GM18951 (cell line): ENCODE measurements at regions not wholly inside any gene's neighbourhood (a gene's known extent, or its start where the extent isn't known, plus 50 kb on each side); places are given as distances from the start of the nearest gene placed in this dataset.

Source experiments
- POLR2A ChIP-seq: IDR thresholded peaks from 4 replicates; pipeline ENCODE4 v1.6.1; 2011; ENCODE audit warnings: mild to moderate bottlenecking; ENCODE audit not compliant: insufficient read length, insufficient read depth; ENCODE audit errors: extremely low read depth
- in situ Hi-C: fragments of 300-500 bp; cut with MboI; formaldehyde crosslinking; loops from one replicate; pipeline ENCODE4 v1.12.0; 2022; ENCODE audit warnings: low sequenced_read_pairs, mixed read lengths, inconsistent platforms; ENCODE audit not compliant: unreplicated experiment

GRCh38 chr5:174294891-174295620 lies 249.6 kb downstream of the NSG2 start:
- in situ Hi-C loops = no loop called here

GRCh38 chr5:174295702-174296436 lies 250.4 kb downstream of the NSG2 start:
- TF ChIP-seq POLR2A = no peak
- in situ Hi-C loops = no loop called here

More at GRCh38 chr5:174294891-174295620, 249.6 kb downstream of the NSG2 start:
- no peak for TF ChIP-seq POLR2A

DNA sequence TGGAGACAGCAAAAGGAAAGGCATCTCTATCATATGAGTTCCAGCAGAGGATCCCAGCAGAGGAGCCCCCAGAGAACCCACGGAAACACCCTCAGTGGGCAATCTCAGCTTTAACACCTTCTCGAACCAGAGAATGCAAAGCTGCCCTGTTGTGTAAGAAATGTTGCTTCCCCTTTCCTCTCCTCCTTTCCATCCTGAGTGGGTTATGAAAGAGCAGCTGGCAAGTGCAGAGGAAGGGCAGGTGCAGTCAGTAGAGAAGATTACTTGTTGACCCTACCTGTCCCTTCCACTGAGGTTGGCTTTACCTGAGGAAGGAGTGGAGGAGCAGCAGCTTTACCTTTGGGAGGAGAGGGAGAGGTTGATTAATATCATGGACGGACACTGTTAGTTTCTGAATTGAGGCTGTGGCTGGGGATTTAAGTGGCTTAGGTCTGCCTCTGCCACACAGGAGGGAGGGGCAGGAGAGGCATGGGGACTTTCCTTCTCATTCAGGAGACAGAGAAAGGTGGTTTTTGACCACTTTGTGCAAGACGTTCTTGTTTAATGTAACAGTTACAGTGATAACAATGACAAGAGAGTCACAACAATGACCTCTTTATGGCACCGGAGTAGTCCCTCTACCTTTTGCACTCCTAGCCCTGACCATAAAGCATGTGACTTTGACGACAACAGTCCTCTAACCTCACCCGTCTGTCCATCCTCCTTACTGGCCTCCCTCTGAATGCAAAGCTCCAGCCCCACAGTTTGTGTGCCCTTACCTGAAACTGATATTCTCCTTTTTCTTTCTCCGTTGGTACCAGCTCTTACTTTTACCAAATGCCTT lies 254.8 kb downstream of the NSG2 start:
- in situ Hi-C loops = loop anchor here (10.0 to 25.0 kb wide), 2 partner anchors 266 to 688 kb away; partner anchors contain the start of gene BOD1
- TF ChIP-seq POLR2A = no peak

- no peak for TF ChIP-seq POLR2A
Observed at GRCh38 chr5:174300941-174301761, 255.6 kb downstream of the NSG2 start.

DNA sequence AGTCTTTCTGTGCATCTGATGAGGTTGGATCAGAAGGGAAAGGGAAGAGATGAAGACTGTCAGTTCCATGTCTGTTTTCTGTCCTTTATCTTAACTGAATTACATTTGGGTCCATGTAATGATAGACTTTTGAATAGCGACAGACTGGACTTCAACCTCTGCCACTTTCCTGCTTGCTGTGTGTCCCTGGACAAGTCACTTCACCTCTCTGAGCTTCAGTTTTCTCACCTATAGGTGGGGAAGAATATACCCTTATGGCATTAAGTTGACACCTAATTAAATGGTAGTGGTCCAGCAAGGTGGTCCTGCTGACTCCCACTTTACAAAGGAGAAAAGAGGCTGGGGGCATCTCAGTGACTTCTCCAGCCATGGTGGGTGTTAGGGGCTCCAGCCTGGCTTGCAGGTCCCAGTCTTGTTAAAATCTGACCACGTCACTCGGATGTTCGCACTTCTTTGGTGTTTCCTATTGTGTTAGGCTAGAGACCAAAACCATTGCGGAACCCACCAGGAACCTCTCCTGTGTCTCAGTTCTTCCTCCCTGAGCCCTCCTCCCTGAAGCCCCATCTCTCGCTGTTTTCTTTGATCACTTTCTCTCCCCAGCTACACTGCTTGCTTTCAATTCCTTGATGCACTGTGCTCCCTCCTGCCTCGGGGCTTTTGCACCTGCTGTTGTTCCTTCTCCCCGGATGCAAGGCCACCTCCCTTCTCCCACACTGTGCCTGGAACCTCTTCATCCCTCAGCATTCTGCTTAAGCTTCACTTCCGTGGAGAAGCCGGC lies 256.5 kb downstream of the NSG2 start:
- in situ Hi-C loops = loop anchor here (10.0 to 25.0 kb wide), 2 partner anchors 267 to 690 kb away; partner anchors contain the start of gene BOD1
- no peak for TF ChIP-seq POLR2A

More at GRCh38 chr5:174300941-174301761, 255.6 kb downstream of the NSG2 start:
- in situ Hi-C loops = loop anchor here (10.0 to 25.0 kb wide), 2 partner anchors 266 to 689 kb away; partner anchors contain the start of gene BOD1

- no peak for TF ChIP-seq POLR2A
- in situ Hi-C loops = loop anchor here (10.0 to 25.0 kb wide), 2 partner anchors 268 to 691 kb away; partner anchors contain the start of gene BOD1
Observed at GRCh38 chr5:174303035-174303434, 257.5 kb downstream of the NSG2 start.

GRCh38 chr5:174303437-174304045 lies 258.0 kb downstream of the NSG2 start:
- TF ChIP-seq POLR2A = no peak
- in situ Hi-C loops = loop anchor here (10.0 to 25.0 kb wide), 2 partner anchors 269 to 691 kb away; partner anchors contain the start of gene BOD1

DNA sequence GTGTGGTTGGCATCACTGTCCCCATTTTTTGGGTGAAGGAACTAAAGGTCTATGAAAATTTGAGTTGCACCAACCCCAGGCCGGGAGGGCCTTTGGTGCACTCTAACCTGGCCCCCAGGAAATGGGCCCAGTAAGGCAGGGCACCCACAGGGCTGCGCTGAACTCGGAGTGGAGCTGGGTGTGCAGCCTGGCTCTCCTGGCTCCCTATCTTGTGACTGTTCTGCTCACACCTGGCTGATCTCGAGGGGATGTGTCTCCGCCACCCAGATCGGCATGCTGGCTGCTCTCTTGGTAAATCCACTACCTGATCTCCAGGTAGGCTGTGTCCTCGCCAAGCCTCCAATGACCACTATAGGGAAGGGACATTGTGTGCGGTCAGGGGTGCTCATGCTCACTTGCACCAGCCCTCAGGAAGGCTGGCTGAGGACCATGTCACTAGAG lies 259.8 kb downstream of the NSG2 start:
- no peak for TF ChIP-seq POLR2A
- in situ Hi-C loops = loop anchor here (10.0 to 25.0 kb wide), 2 partner anchors 270 to 693 kb away; partner anchors contain the start of gene BOD1

GRCh38 chr5:174306345-174307030 lies 261.0 kb downstream of the NSG2 start:
- in situ Hi-C loops = loop anchor here (10.0 to 25.0 kb wide), 2 partner anchors 272 to 694 kb away; partner anchors contain the start of gene BOD1
- no peak for TF ChIP-seq POLR2A

GRCh38 chr5:174307031-174307408 lies 261.5 kb downstream of the NSG2 start:
- no peak for TF ChIP-seq POLR2A
- in situ Hi-C loops = loop anchor here (10.0 to 25.0 kb wide), 2 partner anchors 272 to 695 kb away; partner anchors contain the start of gene BOD1
